AG10803 (cell line): ENCODE measurements at regions not wholly inside any gene's neighbourhood (a gene's known extent, or its start where the extent isn't known, plus 50 kb on each side); places are given as distances from the start of the nearest gene placed in this dataset.

Source experiments
- DNase-seq: peaks from one replicate; pipeline ENCODE4 v3.0.0; 2010; ENCODE audit warnings: low read depth
- H3K4me3 ChIP-seq: 2 replicates; pipeline ENCODE4 v1.5.1; 2011; ENCODE audit warnings: mild to moderate bottlenecking, low read length, control low read depth
- CTCF ChIP-seq: conservative IDR thresholded peaks from 2 replicates; pipeline ENCODE4 v1.5.1; 2011; ENCODE audit warnings: mild to moderate bottlenecking, low read length, control low read depth, inconsistent platforms

GRCh38 chr1:76012341-76013205 is 62.0 kb upstream of the ST6GALNAC3 start:
- DNase-seq, result peak; percentile 22
- H3K4me3 ChIP-seq, result no peak overlapping the region
- TF ChIP-seq CTCF, result no peak

GRCh38 chr1:76013206-76013581 is 61.4 kb upstream of the ST6GALNAC3 start:
- H3K4me3 ChIP-seq, result no peak overlapping the region
- DNase-seq, result no peak
- no peak for TF ChIP-seq CTCF

GRCh38 chr1:76015478-76016103 is 59.0 kb upstream of the ST6GALNAC3 start:
- no peak for DNase-seq
- no peak for TF ChIP-seq CTCF

GRCh38 chr1:76018045-76018444 is 56.5 kb upstream of the ST6GALNAC3 start:
- no peak overlapping the region for H3K4me3 ChIP-seq
- TF ChIP-seq CTCF, result no peak
- DNase-seq, result no peak

More at GRCh38 chr1:76015478-76016103, 59.0 kb upstream of the ST6GALNAC3 start:
- no peak overlapping the region for H3K4me3 ChIP-seq

- no peak for TF ChIP-seq CTCF
- DNase-seq, result no peak
- no peak overlapping the region for H3K4me3 ChIP-seq
These were observed 52.7 kb upstream of the ST6GALNAC3 start for GRCh38 chr1:76021846-76022245.

- H3K4me3 ChIP-seq, result no peak overlapping the region
- no peak for DNase-seq
- no peak for TF ChIP-seq CTCF
These were observed 50.7 kb upstream of the ST6GALNAC3 start for GRCh38 chr1:76023669-76024435.
